IMR-90 (cell line): ENCODE measurements at regions not wholly inside any gene's neighbourhood (a gene's known extent, or its start where the extent isn't known, plus 50 kb on each side); places are given as distances from the start of the nearest gene placed in this dataset.

ENCODE experiments used
- ATAC-seq: fragments of 200-7000 bp; cut with Tn5 transposase; 2 replicates; pipeline ENCODE4 v1.9.1; 2020; ENCODE audit warnings: low read depth, mild to moderate bottlenecking, moderate library complexity
- BruUV-seq: library from RNA; stranded (reverse); fragments of 400-500 nt; replicated peaks from 2 replicates; lab custom pipeline; 2021; lab: Mats Ljungman, UMichigan
- CTCF ChIA-PET: fragments of 300-600 bp; formaldehyde crosslinking; extraction: SDS; loops from one replicate; lab custom pipeline; 2021; ENCODE audit warnings: antibody characterized with exemption; lab: Yijun Ruan, JAX
- POLR2A ChIA-PET: fragments of 300-600 bp; sonication (Branson Sonifier 250); formaldehyde crosslinking; loops from one replicate; lab custom pipeline; 2022; ENCODE audit warnings: antibody characterized with exemption; ENCODE audit not compliant: unreplicated experiment; lab: Charles Lee
- DNase-seq: peaks from one replicate; pipeline ENCODE4 v3.0.0; 2013
- H2AFZ ChIP-seq: replicated peaks from 2 replicates; pipeline ENCODE3; 2013; ENCODE audit warnings: low read length, mild to moderate bottlenecking; ENCODE audit not compliant: poor library complexity
- H2AK5ac ChIP-seq: 2 replicates; pipeline ENCODE4 v1.6.1; 2013; ENCODE audit warnings: low read depth, low read length, inconsistent platforms
- H2AK9ac ChIP-seq: replicated peaks from 2 replicates; pipeline ENCODE3; 2013; ENCODE audit warnings: mild to moderate bottlenecking, low read depth, low read length, moderate library complexity; ENCODE audit not compliant: poor library complexity
- H2BK120ac ChIP-seq: 2 replicates; pipeline ENCODE4 v1.6.1; 2013; ENCODE audit warnings: low read depth, low read length, inconsistent platforms
- H2BK15ac ChIP-seq: 3 replicates; pipeline ENCODE4 v1.6.1; 2013; ENCODE audit warnings: low read depth, low read length, inconsistent platforms
- H2BK20ac ChIP-seq: 2 replicates; pipeline ENCODE4 v1.6.1; 2013; ENCODE audit warnings: low read depth, mild to moderate bottlenecking, inconsistent platforms, low read length, moderate library complexity
- H2BK5ac ChIP-seq: 2 replicates; pipeline ENCODE4 v1.6.1; 2013; ENCODE audit warnings: mild to moderate bottlenecking, low read depth, low read length, inconsistent platforms; ENCODE audit not compliant: poor library complexity, severe bottlenecking
- H3K14ac ChIP-seq: replicated peaks from 2 replicates; pipeline ENCODE4 v1.6.1; 2013; ENCODE audit warnings: low read depth, low read length, inconsistent platforms
- H3K18ac ChIP-seq: 2 replicates; pipeline ENCODE4 v1.6.1; 2013; ENCODE audit warnings: low read depth, low read length, control low read depth
- H3K23ac ChIP-seq: 2 replicates; pipeline ENCODE4 v1.6.1; 2013; ENCODE audit warnings: low read depth, low read length, inconsistent platforms
- H3K27ac ChIP-seq: 2 replicates; pipeline ENCODE4 v1.5.1; 2013; ENCODE audit warnings: mild to moderate bottlenecking, control low read depth, low read length; ENCODE audit not compliant: insufficient read depth
- H3K27me3 ChIP-seq: 2 replicates; pipeline ENCODE4 v1.6.1; 2013; ENCODE audit warnings: low read length; ENCODE audit not compliant: control insufficient read depth, insufficient read depth
- H3K36me3 ChIP-seq: 2 replicates; pipeline ENCODE4 v1.6.1; 2013; ENCODE audit warnings: low read length, mixed read lengths; ENCODE audit not compliant: control insufficient read depth, insufficient read depth
- H3K4ac ChIP-seq: 2 replicates; pipeline ENCODE4 v1.6.1; 2013; ENCODE audit warnings: low read depth, low read length, inconsistent platforms
- H3K4me1 ChIP-seq: 2 replicates; pipeline ENCODE4 v1.6.1; 2013; ENCODE audit warnings: low read length, mixed read lengths; ENCODE audit not compliant: control insufficient read depth, insufficient read depth
- H3K4me2 ChIP-seq: 2 replicates; pipeline ENCODE4 v1.6.1; 2013; ENCODE audit warnings: low read depth, mild to moderate bottlenecking, control low read depth, low read length, moderate library complexity
- H3K4me3 ChIP-seq: 2 replicates; pipeline ENCODE4 v1.5.1; 2013; ENCODE audit warnings: low read depth, mild to moderate bottlenecking, control low read depth, low read length, moderate library complexity; ENCODE audit not compliant: insufficient read depth
- H3K56ac ChIP-seq: 2 replicates; pipeline ENCODE4 v1.6.1; 2013; ENCODE audit warnings: low read length, inconsistent platforms; ENCODE audit not compliant: insufficient read depth; ENCODE audit errors: extremely low read depth
- H3K79me1 ChIP-seq, 2 experiments: 2 replicates each; pipeline ENCODE4 v1.6.1; 2013; ENCODE audit warnings: low read length in 2 of 2, inconsistent platforms in 1 of 2, low read depth in 1 of 2
- H3K9ac ChIP-seq: 2 replicates; pipeline ENCODE4 v1.6.1; 2013; ENCODE audit warnings: low read depth, low read length, control low read depth
- H3K9me1 ChIP-seq: 2 replicates; pipeline ENCODE4 v1.6.1; 2013; ENCODE audit warnings: low read length, inconsistent platforms; ENCODE audit not compliant: insufficient read depth
- H3K9me3 ChIP-seq: 2 replicates; pipeline ENCODE4 v1.6.1; 2013; ENCODE audit warnings: low read length; ENCODE audit not compliant: control insufficient read depth, insufficient read depth
- H4K20me1 ChIP-seq: 2 replicates; pipeline ENCODE4 v1.6.1; 2013; ENCODE audit warnings: low read length, inconsistent platforms; ENCODE audit not compliant: insufficient read depth
- H4K5ac ChIP-seq: 2 replicates; pipeline ENCODE4 v1.6.1; 2013; ENCODE audit warnings: mild to moderate bottlenecking, low read depth, low read length, control low read depth
- H4K8ac ChIP-seq, 2 experiments: 2 replicates each; pipeline ENCODE4 v1.6.1; 2013; ENCODE audit warnings: low read depth in 2 of 2, low read length in 2 of 2, control low read depth in 1 of 2, inconsistent platforms in 1 of 2
- H4K91ac ChIP-seq: 2 replicates; pipeline ENCODE4 v1.6.1; 2013; ENCODE audit warnings: low read depth, low read length, inconsistent platforms; ENCODE audit not compliant: insufficient read depth
- MAFK ChIP-seq: IDR thresholded peaks from 2 replicates; pipeline ENCODE4 v1.6.1; 2012; ENCODE audit warnings: low read depth, low read length, improper control_type of control experiment
- RAD21 ChIP-seq: IDR thresholded peaks from 2 replicates; pipeline ENCODE4 v1.6.1; 2012; ENCODE audit warnings: low read length, improper control_type of control experiment
- SMC3 ChIP-seq: fragments of 150-350 bp; IDR thresholded peaks from 2 replicates; pipeline ENCODE4 v1.6.1; 2016; ENCODE audit warnings: low read depth, mild to moderate bottlenecking, antibody characterized with exemption, low read length, moderate library complexity
- WGBS, 2 experiments: methylation state at CpG; one replicate each; pipeline versions ENCODE4 v1.1.5 to v1.1.7; 2013; ENCODE audit warnings: missing lambda C conversion rate in 2 of 2; ENCODE audit not compliant: insufficient read length in 1 of 2; ENCODE audit errors: extremely low coverage in 2 of 2; 5-methylcytosine and 5-hydroxymethylcytosine counted together
- dilution Hi-C: fragments of 300-500 bp; cut with HindIII; formaldehyde crosslinking; loops from one replicate; pipeline ENCODE4 v1.14.3; 2018; ENCODE audit warnings: low sequenced_read_pairs; ENCODE audit not compliant: unreplicated experiment
- in situ Hi-C: fragments of 300-500 bp; cut with MboI; formaldehyde crosslinking; loops from 3 replicates; pipeline ENCODE4 v1.14.3; 2019; ENCODE audit warnings: low sequenced_read_pairs, inconsistent platforms, mixed read lengths
- intact Hi-C: fragments of 100-400 bp; cut with micrococcal nuclease; formaldehyde crosslinking; loops from 2 replicates; pipeline ENCODE4 v1.10.0; 2022

GRCh38 chr14:77988096-77988870 is 181.9 kb upstream of the NRXN3 start:
- Histone ChIP-seq H3K9me1 (no peaks in the 10 kb centered on the region), H3K9ac (no peak overlapping the region), H3K18ac (no peak overlapping the region), H4K8ac (no peak overlapping the region), H3K4me2 (no peak overlapping the region), H4K5ac (no peak overlapping the region), H2AK9ac (no peak overlapping the region), H3K27ac (no peak overlapping the region), H2BK15ac (no peak overlapping the region), H3K14ac (no peak overlapping the region), H3K36me3 (no peaks in the 10 kb centered on the region), H2BK5ac (no peak overlapping the region), H3K9me3 (no peaks in the 10 kb centered on the region; the same call in 1 of the 2 replicates), H2BK120ac (no peak overlapping the region), H2BK20ac (no peak overlapping the region), H4K91ac (no peak overlapping the region), H2AFZ (no peak overlapping the region), H3K27me3 (no peaks in the 10 kb centered on the region), H3K4me1 (no peaks in the 10 kb centered on the region), H3K4me3 (no peak overlapping the region), H3K56ac (no peak overlapping the region), H3K79me1 (no peaks in the 10 kb centered on the region), H4K20me1 (no peaks in the 10 kb centered on the region), H3K23ac (no peak overlapping the region), H2AK5ac (no peak overlapping the region), H3K4ac (no peak overlapping the region)
- intact Hi-C loops: no loop called here
- TF ChIP-seq SMC3 (no peak), MAFK (no peak), RAD21 (no peak)
- dilution Hi-C loops: no loop called here
- DNase-seq: no peak
- 47% methylated on average over 2 of the region's 7 CpGs; no CpG with 5 or more reads in 1 of the 2 experiments for WGBS, 2 experiments
- ChIA-PET POLR2A (no interaction called here), CTCF (interaction anchor here (0.6 kb wide), 1 partner anchor 103 kb away, joined by 5 read pairs; no protein-coding TSS in a partner anchor)
- ATAC-seq: no peak
- in situ Hi-C loops: no loop called here
- no TSS peak for BruUV-seq
